ENCODE measurements at regions not wholly inside any gene's neighbourhood (a gene's known extent, or its start where the extent isn't known, plus 50 kb on each side); places are given as distances from the start of the nearest gene placed in this dataset.

- H3K27me3 Mint-ChIP-seq (ENCODE audit: low read depth) = no peaks in the 10 kb centered on the region; the same call in 1 of the 2 replicates
- peaks cover 47% of the 10 kb centered on the region for H3K9me3 Mint-ChIP-seq
- ChIA-PET POLR2A (no interaction called here), CTCF (interaction anchor here (0.6 kb wide), 1 partner anchor 1383 kb away, joined by 3 read pairs; no protein-coding TSS in a partner anchor)
- ATAC-seq = no peak
- no peak overlapping the region for H3K4me3 Mint-ChIP-seq
- no peak for DNase-seq (ENCODE audit: low spot score)
- peaks cover 22% of the 10 kb centered on the region for H3K36me3 Mint-ChIP-seq
- H3K27ac Mint-ChIP-seq = no peak overlapping the region
- TF ChIP-seq ZNF121 (CRISPR knock-in tag; IDR thresholded peaks at IDR 0.05) = no peak
- no peak for TF ChIP-seq EMX1 (CRISPR knock-in tag; IDR thresholded peaks at IDR 0.05)
- no peak for TF ChIP-seq USF2 (CRISPR knock-in tag; IDR thresholded peaks at IDR 0.05)
- TF ChIP-seq, protein P1, sequence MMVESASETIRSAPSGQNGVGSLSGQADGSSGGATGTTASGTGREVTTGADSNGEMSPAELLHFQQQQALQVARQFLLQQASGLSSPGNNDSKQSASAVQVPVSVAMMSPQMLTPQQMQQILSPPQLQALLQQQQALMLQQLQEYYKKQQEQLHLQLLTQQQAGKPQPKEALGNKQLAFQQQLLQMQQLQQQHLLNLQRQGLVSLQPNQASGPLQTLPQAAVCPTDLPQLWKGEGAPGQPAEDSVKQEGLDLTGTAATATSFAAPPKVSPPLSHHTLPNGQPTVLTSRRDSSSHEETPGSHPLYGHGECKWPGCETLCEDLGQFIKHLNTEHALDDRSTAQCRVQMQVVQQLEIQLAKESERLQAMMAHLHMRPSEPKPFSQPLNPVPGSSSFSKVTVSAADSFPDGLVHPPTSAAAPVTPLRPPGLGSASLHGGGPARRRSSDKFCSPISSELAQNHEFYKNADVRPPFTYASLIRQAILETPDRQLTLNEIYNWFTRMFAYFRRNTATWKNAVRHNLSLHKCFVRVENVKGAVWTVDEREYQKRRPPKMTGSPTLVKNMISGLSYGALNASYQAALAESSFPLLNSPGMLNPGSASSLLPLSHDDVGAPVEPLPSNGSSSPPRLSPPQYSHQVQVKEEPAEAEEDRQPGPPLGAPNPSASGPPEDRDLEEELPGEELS (CRISPR knock-in tag; IDR thresholded peaks at IDR 0.05) = no peak
- TF ChIP-seq, protein P2, sequence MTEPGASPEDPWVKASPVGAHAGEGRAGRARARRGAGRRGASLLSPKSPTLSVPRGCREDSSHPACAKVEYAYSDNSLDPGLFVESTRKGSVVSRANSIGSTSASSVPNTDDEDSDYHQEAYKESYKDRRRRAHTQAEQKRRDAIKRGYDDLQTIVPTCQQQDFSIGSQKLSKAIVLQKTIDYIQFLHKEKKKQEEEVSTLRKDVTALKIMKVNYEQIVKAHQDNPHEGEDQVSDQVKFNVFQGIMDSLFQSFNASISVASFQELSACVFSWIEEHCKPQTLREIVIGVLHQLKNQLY (CRISPR knock-in tag; IDR thresholded peaks at IDR 0.05) = no peak
- TF ChIP-seq NR1H2 (CRISPR knock-in tag; IDR thresholded peaks at IDR 0.05) = no peak
- no peaks in the 10 kb centered on the region for H3K4me1 Mint-ChIP-seq
Measured at GRCh38 chr13:88051746-88052482, 380.7 kb downstream of the SLITRK5 start.

DNA sequence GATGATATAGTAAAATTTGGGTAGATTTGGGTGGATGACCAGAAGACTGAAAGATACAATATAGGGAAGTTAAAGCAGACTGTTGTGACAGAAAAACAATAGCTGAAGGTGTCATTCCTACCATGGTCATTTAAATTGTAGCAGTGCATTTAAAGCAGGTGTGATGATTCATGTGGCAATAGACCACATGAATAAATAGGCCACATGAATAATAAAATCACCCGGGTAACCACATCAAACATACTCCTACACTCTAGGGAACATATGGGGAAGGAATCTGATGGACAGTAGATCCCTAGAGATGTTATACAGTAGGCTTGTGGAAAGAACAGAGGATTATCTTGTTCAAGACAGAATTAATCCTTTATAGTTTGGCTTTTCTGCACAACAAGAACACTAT lies 392.6 kb downstream of the SLITRK5 start:
- ChIA-PET CTCF (no interaction called here), POLR2A (no interaction called here)
- peaks cover 4% of the 10 kb centered on the region; the same call in 1 of the 2 replicates for H3K9me3 Mint-ChIP-seq
- H3K27me3 Mint-ChIP-seq (ENCODE audit: low read depth) = no peaks in the 10 kb centered on the region
- no peaks in the 10 kb centered on the region for H3K36me3 Mint-ChIP-seq
- DNase-seq (ENCODE audit: low spot score) = no peak
- H3K4me1 Mint-ChIP-seq = no peaks in the 10 kb centered on the region
- no peak for ATAC-seq
- TF ChIP-seq MYBL2 (CRISPR knock-in tag; IDR thresholded peaks at IDR 0.05) (no peak), ZSCAN18 (CRISPR knock-in tag; IDR thresholded peaks at IDR 0.05) (no peak), NFYB (CRISPR knock-in tag; conservative IDR thresholded peaks at IDR 0.05; ENCODE audit: low read depth) (no peak)
- TF ChIP-seq, protein P3, sequence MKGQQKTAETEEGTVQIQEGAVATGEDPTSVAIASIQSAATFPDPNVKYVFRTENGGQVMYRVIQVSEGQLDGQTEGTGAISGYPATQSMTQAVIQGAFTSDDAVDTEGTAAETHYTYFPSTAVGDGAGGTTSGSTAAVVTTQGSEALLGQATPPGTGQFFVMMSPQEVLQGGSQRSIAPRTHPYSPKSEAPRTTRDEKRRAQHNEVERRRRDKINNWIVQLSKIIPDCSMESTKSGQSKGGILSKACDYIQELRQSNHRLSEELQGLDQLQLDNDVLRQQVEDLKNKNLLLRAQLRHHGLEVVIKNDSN (CRISPR knock-in tag; IDR thresholded peaks at IDR 0.05) = no peak
- H3K4me3 Mint-ChIP-seq = no peak overlapping the region
- no peak overlapping the region for H3K27ac Mint-ChIP-seq

- H3K9me3 Mint-ChIP-seq = peaks cover 4% of the 10 kb centered on the region; the same call in 1 of the 2 replicates
- no peak overlapping the region for H3K4me3 Mint-ChIP-seq
- TF ChIP-seq, protein P2 (CRISPR knock-in tag; IDR thresholded peaks at IDR 0.05) = no peak
- no peak for TF ChIP-seq FOXJ3 (CRISPR knock-in tag; IDR thresholded peaks at IDR 0.05; ENCODE audit: borderline replicate concordance)
- CTCF ChIA-PET = no interaction called here
- no peak overlapping the region for H3K27ac Mint-ChIP-seq
- H3K36me3 Mint-ChIP-seq = no peaks in the 10 kb centered on the region
- ATAC-seq (no peak), DNase-seq (ENCODE audit: low spot score) (no peak)
- H3K27me3 Mint-ChIP-seq (ENCODE audit: low read depth) = no peaks in the 10 kb centered on the region
- H3K4me1 Mint-ChIP-seq = no peaks in the 10 kb centered on the region
- POLR2A ChIA-PET = no interaction called here
Measured at GRCh38 chr13:88066847-88067246, 395.7 kb downstream of the SLITRK5 start.

DNA sequence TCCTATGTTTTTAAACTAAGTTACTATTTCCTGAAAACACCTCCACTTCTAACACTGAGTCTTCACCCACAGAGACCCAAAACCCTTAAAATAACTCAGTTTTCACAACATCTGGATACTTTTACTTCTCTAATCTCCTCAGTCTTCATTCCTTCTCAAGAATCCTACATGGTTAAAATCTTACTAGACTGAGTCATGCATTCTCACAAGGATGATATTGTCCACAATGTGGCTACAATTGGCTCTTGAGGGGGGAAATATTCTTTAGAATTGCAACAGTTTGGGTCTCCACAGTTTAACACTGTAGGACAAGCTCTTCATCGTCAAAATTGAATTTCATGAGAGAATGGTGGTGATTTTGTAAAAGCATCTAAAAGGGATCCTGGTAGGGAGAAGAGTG lies 397.1 kb downstream of the SLITRK5 start:
- Mint-ChIP-seq H3K4me3 (no peak overlapping the region), H3K36me3 (no peaks in the 10 kb centered on the region), H3K4me1 (no peaks in the 10 kb centered on the region), H3K27ac (no peak overlapping the region), H3K9me3 (no peaks in the 10 kb centered on the region), H3K27me3 (ENCODE audit: low read depth) (no peaks in the 10 kb centered on the region)
- DNase-seq (ENCODE audit: low spot score) = no peak
- TF ChIP-seq CREM (CRISPR knock-in tag; IDR thresholded peaks at IDR 0.05) = no peak
- no peak for TF ChIP-seq CTCF (IDR thresholded peaks at IDR 0.05)
- no peak for ATAC-seq
- ChIA-PET POLR2A (no interaction called here), CTCF (interaction anchor here (0.6 to 1.7 kb wide), 6 partner anchors 9 to 1627 kb away, joined by 3 to 15 read pairs (median 4); no protein-coding TSS in a partner anchor)
